ENCODE measurements at regions not wholly inside any gene's neighbourhood (a gene's known extent, or its start where the extent isn't known, plus 50 kb on each side); places are given as distances from the start of the nearest gene placed in this dataset.

- TF ChIP-seq CTCF (IDR thresholded peaks at IDR 0.05), result no peak
- Histone ChIP-seq H3K4me3 (no peak overlapping the region), H3K36me3 (no peaks in the 10 kb centered on the region), H3K27me3 (no peaks in the 10 kb centered on the region), H3K4me1 (peaks cover 7 to 51% (median 38%) of the 10 kb centered on the region in 9 donors), H3K27ac (peak overlapping the region in 3 of 10 donors; percentile 94 to 96 (median 95)), H3K9me3 (peaks cover 0 to 5% (median 0%) of the 10 kb centered on the region in 11 donors)
- 98 to 99% methylated on average over 6 of the region's 6 CpGs for WGBS, 2 donors
- ATAC-seq (no peak), DNase-seq (no peak)
- intact Hi-C loops (cut with DNase I), result loop anchor here in 2 of 10 donors (10.0 kb wide), 2 partner anchors 191 to 279 kb away; no protein-coding TSS in a partner anchor
Measured at GRCh38 chr1:234884006-234884405, 244.6 kb downstream of the TOMM20 start.

GRCh38 chr1:234882898-234883297, 245.7 kb downstream of the TOMM20 start:
- ATAC-seq (no peak), DNase-seq (no peak)
- WGBS, 2 donors, result 97 to 100% methylated on average over 6 of the region's 6 CpGs
- peaks cover 7 to 55% (median 39%) of the 10 kb centered on the region in 9 donors for H3K4me1 ChIP-seq
- H3K36me3 ChIP-seq, result no peaks in the 10 kb centered on the region
- intact Hi-C loops (cut with DNase I), result loop anchor here in 2 of 10 donors (10.0 kb wide), 2 partner anchors 192 to 278 kb away; no protein-coding TSS in a partner anchor
- H3K4me3 ChIP-seq, result no peak overlapping the region
- H3K27ac ChIP-seq, result no peak overlapping the region
- H3K9me3 ChIP-seq, result peaks cover 0 to 5% (median 0%) of the 10 kb centered on the region in 11 donors
- TF ChIP-seq CTCF (IDR thresholded peaks at IDR 0.05), result no peak
- H3K27me3 ChIP-seq, result no peaks in the 10 kb centered on the region

- Histone ChIP-seq H3K36me3 (no peaks in the 10 kb centered on the region), H3K9me3 (peaks cover 0 to 5% (median 0%) of the 10 kb centered on the region in 11 donors), H3K4me3 (no peak overlapping the region), H3K27me3 (no peaks in the 10 kb centered on the region), H3K27ac (no peak overlapping the region), H3K4me1 (peaks cover 7 to 48% (median 33%) of the 10 kb centered on the region in 9 donors)
- WGBS, 2 donors, result 82 to 85% methylated on average over 11 of the region's 11 CpGs
- TF ChIP-seq CTCF (IDR thresholded peaks at IDR 0.05), result no peak
- DNase-seq, result no peak
- no peak for ATAC-seq
- intact Hi-C loops (cut with DNase I), result loop anchor here in 2 of 10 donors (10.0 kb wide), 2 partner anchors 193 to 277 kb away; no protein-coding TSS in a partner anchor
Measured at GRCh38 chr1:234881893-234882771, 246.5 kb downstream of the TOMM20 start.

GRCh38 chr1:234879147-234880080, 249.2 kb downstream of the TOMM20 start:
- peak overlapping the region; percentile 44 to 85 (median 76) for H3K27ac ChIP-seq
- H3K36me3 ChIP-seq, result no peaks in the 10 kb centered on the region
- H3K27me3 ChIP-seq, result no peaks in the 10 kb centered on the region
- no peak for TF ChIP-seq CTCF (IDR thresholded peaks at IDR 0.05)
- peak; percentile 68 to 88 (median 80) for ATAC-seq
- WGBS, 2 donors, result 57 to 69% methylated on average over 9 of the region's 9 CpGs
- intact Hi-C loops (cut with DNase I), result loop anchor here in 2 of 10 donors (5.0 to 10.0 kb wide), 3 partner anchors 157 to 275 kb away; no protein-coding TSS in a partner anchor
- peaks cover 0 to 5% (median 0%) of the 10 kb centered on the region in 11 donors for H3K9me3 ChIP-seq
- H3K4me3 ChIP-seq, result no peak overlapping the region
- H3K4me1 ChIP-seq, result peaks cover 0 to 34% (median 19%) of the 10 kb centered on the region in 9 donors
- no peak for DNase-seq

Measured in heart right ventricle (tissue), 16 donors.